HG02943 (cell line): ENCODE measurements at regions not wholly inside any gene's neighbourhood (a gene's known extent, or its start where the extent isn't known, plus 50 kb on each side); places are given as distances from the start of the nearest gene placed in this dataset.

Source experiments
- ATAC-seq: cut with Tn5 transposase; IDR thresholded peaks from one replicate; pipeline ENCODE4 v1.9.1; 2021; ENCODE audit warnings: mild to moderate bottlenecking, low read depth, moderate library complexity; ENCODE audit not compliant: unreplicated experiment

DNA sequence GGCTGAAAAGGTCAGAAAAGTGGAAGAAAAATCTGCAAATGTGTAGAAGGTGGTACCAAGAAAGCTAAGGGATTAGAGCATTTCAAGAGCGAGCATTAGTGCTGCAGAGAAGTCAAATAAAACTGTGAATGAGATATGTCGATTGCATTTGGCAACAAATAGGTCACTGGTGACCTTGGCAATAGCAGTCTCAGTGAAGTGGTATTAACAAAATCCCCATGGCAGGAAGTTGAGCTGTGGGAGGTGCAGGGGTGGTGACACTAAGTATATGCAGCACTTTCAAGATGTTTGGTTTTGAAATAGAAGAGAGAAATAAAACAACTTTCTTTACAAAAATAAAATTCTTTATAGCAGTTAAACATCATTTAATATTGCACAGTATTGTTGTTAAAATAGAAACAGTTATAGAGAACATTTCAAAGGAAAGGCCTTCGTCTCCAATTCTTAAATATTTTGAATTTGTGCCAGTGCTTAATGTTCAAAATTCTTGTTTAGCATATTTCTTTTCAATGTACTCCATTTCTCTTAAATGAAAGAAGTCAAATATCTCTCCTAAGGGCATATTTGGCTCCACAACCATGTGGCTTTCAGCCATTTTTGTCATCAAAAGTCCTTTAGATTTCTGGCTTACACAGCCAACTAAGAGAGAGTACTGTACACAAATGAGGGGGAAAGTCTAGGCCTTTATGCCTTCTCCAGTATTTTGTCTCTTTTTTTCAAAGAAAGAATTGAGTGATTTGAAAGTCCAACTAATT lies 443.0 kb upstream of the MMADHC start:
- ATAC-seq, result no peak

DNA sequence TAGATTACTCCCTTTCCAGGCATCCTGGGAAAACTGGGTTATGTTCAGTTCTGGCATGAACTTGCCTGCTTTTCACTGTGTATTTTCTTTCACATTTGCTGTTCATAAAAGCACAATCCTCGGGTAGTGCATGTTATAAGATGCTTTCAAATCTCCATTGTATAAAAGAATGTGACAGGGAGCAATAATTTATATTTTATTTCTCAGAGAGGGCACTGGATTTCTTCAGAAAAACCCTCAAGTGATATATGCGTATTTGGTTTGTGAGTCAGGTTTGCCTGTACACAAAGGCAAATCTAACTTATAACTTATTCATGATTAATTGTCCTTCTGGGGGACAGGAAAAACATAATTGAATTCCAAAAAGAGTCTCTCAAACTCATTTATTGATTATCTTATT lies 440.7 kb upstream of the MMADHC start:
- no peak for ATAC-seq

- no peak for ATAC-seq
Measured at GRCh38 chr2:150027164-150027563, 439.6 kb upstream of the MMADHC start.

DNA sequence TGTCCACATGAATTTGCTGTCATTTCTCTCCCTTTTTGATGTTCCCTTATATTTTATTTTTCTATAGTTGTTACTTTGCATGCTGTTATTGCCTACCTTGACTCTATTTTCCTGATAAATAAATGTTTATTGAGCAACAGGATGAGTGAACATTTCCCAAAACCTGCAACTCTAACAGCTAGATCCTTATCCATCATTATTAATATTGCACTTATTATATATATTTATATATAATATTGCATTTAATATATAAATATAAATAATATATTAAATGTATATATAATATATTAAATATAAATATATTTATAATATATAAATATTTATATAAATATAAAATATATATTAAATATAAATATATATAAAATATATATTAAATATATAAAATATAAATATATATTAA lies 436.1 kb upstream of the MMADHC start:
- ATAC-seq, result no peak

- ATAC-seq, result no peak
Measured at GRCh38 chr2:150023044-150023443, 435.5 kb upstream of the MMADHC start.

DNA sequence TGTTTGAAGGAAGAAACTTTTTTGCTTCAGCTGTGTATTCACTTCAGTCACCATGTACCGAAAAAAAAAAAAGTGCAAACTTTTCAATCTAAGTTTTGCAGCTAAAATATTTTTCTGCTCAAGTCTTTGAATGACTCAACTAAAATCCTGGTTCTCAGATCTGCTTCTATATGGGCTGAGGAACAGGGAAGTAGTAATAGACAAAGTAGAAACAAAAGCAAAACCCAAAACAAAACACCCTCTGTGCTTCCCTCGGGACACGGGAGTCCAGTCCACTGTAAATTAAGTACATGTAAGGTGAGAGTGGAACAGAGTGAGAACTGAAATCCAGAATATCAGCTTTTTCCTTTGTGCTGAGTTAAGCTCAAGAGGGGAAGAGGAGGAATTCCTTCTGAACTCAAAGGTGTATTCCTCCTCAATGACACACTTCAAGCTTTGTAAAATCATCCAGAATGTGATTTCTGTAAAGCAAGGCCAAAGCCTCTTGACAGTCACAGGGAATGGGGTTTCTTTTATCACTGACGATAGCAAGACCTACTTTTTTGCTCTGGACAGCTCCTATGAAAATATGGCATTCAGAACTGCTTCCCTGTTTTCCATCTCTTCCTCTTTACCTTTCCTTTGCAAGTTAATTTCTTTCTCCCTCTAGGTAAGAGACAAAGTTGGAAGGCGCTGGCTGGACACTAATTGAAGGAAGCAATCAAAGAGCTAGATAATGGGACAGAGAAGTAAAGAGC lies 433.5 kb upstream of the MMADHC start:
- ATAC-seq, result no peak

DNA sequence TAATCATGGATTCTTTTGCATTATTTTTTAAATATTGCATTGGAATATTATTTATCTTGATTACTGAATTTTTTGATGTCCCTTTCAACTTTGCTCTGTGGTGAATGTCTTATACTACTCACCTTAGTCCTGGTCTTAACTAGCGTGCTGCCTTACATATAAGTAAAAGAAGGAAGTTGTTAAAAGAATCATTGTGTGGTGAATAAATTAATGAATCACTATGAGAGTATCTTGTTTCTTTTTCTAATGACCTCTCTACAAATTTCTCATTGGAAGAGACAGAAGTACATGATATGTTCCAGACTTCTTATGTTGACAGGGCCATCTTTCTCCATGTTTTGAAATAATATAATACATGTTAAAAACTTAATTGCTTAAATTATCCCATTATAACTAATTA lies 432.6 kb upstream of the MMADHC start:
- ATAC-seq, result no peak

DNA sequence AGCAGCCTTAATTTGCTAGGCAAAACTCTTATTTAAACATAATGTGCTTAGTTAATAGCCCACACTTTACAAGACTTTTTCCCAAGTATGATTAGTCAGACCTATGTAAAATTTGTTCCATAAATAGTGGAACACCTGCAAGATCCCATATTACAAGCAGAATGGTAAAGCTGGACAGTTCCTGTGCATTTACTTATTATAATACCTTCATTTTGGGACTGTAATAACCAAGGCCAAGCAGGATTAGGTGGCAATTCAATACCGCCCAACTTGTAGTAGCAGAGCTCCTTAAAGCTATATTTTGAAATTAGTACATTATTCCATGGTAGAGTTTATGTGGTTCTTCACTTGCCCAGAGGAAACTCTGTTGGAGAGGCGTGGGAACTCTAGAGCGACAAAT lies 431.5 kb upstream of the MMADHC start:
- no peak for ATAC-seq

DNA sequence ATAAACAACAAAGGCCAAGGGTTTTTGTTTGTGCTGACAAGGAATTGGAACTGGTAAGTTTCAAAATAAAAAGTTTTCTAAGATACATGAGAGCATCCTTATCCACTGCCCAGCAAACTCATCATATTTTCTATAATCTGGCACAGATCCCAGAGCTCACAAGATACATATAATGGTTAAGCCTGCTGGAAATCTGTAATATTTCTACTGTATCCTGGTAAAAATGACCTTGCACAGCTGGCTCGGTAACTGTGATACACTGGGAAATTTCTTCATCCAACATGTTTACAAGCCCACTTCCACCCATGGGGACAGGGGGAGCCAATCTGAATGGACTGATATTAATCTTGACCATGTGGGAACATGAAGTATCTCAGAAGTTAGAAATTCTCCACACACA lies 425.4 kb upstream of the MMADHC start:
- no peak for ATAC-seq

DNA sequence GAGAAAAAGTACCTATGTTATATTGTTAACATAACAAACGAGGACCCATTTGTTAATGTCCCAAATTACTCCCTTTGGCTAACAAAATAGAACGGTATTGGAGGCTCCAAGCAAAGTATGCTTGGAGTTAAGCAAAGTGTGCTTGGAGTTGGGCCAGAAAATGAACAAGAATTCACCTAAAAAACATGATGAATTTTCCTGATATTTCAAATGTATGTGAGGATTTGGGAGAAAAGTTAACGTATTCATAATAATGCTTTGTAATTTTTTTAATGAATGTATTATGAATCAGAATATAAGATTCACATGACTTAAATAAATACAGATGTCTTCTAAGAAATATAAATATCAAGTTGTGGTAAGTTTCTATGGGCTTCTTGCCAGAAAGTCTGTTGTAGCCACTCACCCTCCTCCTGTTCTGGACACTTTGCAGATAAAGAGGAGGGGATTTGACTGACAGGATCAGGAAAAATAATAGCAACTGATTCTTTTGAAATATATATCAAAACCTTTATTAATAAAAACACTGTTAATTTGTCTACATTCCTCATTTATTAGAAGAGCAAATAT lies 423.7 kb upstream of the MMADHC start:
- ATAC-seq, result no peak

DNA sequence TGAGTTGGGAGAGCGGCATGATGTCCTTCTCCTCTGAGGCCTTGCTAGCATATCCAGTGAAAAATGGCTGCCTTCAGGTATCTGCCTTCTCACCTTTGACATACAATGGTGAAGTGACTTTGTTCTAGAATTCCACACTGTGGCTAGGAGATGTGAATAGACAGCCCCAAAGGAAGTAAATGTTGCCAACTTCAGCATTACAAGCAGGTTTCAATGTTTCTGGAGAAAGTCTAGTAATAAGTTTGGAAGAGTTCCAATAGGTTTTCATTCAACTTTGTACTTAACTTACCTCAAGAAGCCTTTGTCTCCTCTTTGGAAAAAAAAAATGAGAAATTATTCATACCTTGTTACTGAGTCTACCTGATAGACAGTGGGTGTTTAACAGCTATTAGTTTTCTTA lies 421.3 kb upstream of the MMADHC start:
- no peak for ATAC-seq

DNA sequence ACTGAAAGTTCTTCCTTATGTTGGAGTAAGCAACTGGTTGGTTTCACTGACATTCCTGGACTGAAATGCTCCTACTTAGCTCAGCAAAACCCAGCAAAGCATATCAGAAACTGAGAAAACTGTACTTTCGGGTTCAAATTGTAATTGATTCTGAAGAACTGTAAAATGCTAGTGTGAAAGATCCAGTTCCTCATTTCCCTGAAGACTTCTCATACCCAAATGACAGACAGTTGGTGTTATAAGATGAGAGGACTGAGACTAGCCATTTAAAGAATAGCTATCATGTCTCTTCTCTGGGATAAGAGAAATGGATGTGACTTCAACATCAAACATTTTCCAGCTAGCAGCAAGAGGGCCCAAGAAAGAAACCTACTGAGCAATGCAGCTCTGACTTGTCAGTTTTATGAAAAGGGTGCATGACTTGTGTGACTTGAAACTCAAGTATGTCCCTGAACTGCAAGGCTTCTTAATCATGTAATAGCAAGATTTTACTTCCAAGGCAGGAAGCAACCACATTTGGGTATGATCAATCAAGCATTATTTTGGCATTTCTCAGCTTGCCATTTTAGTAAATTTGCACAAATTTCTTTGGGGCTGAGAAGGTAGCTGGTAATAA lies 420.3 kb upstream of the MMADHC start:
- no peak for ATAC-seq

GRCh38 chr2:150006591-150006990 lies 419.0 kb upstream of the MMADHC start:
- ATAC-seq, result no peak

GRCh38 chr2:150003544-150003943 lies 416.0 kb upstream of the MMADHC start:
- no peak for ATAC-seq

GRCh38 chr2:150001788-150002187 lies 414.2 kb upstream of the MMADHC start:
- no peak for ATAC-seq

DNA sequence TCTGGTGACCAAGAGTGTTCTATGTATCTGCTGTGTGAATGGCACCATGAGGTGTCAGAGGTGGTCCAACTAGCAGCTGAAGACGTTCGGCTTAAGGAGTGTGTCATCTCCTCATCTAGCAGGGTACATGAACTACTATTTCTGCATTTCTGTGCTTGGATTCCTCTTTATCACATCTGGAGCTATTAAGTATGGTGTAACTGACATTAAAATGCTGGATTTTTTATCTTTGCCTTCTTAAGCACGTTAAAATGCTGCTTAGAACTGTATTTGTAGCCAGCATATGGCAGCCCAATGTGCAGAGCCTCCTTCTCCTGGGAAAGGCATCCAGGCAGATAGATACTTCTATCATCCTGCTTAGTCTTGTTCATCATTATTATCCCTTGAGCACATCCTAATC lies 409.3 kb upstream of the MMADHC start:
- no peak for ATAC-seq

DNA sequence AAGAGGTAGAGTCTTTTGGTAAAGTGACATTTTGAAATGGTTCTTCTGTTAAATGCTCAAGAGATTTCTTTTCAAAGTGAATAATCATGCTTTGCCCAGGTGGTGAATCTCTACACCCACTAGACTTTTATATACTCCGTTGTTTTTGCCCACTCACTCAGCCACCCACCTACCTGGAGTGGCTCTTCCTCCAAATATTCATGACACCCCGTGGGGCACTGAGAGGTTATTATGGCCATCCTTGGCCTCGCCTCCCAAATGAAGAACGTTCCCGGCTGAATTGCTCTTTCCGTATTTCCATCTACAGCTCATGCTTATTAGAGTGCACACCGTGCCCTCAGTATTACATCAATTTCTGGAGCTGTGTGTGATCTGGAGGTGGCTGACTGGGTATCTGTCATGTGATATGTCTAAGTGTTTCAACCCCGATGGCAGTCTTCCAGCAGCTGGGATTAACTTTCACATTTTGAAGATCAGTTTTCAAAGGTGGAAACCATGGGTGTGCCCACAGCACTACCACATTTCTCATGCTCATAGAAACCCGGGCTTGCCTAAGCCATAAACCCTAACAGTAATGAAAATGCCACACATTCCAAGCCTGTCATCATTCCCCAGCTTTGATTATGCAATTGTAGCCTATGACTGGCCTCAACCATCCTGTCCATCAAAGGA lies 406.6 kb upstream of the MMADHC start:
- no peak for ATAC-seq

DNA sequence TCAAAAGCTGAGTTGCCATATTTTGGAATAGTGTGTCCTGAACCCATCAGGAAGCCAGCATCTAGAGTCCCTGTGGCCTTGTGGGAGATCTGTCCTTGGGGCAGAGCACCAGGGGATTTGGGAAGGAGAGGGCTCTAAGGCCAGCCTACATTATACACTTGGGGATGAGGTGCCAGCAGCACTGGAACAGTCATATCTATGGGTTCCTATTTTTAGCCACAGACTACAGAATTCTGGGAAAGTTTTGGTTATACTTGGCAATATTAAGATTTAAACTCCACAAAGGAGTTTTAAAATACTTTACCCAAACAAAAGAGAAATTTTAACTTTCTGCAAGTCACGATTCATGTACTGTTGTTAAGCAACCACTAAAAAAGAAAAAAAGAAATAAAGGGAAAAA lies 405.7 kb upstream of the MMADHC start:
- ATAC-seq, result no peak

DNA sequence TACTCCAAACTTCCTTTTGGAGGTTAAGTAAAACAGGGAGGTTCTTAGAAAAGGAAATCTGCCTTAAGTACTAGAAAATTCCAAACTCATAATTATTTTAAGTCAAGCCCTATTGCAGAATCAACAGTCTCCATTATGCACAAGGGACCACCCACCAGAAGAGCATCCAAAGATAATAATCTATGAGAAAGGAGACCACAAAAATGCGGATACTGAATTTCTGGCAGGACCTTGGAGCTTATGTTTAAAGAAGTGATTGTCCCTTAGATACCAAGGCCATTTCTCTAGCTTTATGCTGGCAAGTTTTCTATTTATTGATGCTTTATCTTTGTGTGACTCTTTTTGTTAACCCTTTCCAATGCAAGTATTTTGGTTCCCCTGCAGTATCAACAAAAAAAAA lies 404.0 kb upstream of the MMADHC start:
- ATAC-seq, result no peak

GRCh38 chr2:149990965-149991364 lies 403.4 kb upstream of the MMADHC start:
- ATAC-seq, result no peak
